Choroid plexus epithelial cell (primary cell): ENCODE measurements at regions not wholly inside any gene's neighbourhood (a gene's known extent, or its start where the extent isn't known, plus 50 kb on each side); places are given as distances from the start of the nearest gene placed in this dataset.

Source experiments
- DNase-seq: peaks from one replicate; pipeline ENCODE4 v3.0.0-alpha.2; 2010; ENCODE audit warnings: low read depth
- H3K4me3 ChIP-seq: 2 replicates; pipeline ENCODE4 v1.5.1; 2011; ENCODE audit warnings: low read depth, mild to moderate bottlenecking, control low read depth, low read length, moderate library complexity
- TF ChIP-seq, protein P1 (sequence below): conservative IDR thresholded peaks from 2 replicates; pipeline ENCODE4 v1.5.1; 2011; ENCODE audit warnings: low read depth, mild to moderate bottlenecking, control low read depth, inconsistent platforms, low read length, moderate library complexity

DNA sequence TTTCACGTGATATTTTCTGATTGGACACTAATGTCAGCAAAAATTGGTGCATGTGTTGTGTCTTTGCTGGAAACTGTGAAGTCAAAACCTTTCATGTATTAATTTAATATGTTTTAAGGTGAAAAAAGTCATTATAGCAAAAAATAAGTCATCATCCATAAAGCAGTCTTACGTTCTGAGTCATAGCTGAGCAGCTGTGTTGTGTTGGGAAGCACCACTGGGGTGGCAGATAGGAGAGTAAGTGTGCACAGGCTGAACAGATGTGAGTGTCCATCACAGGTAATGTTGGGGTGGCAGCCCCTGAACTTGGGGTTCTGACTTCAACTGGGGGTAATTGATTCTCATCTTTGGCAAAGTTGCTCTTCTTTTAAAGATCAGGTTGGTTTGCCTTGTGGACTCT lies 156.8 kb downstream of the NXNL2 start:
- DNase-seq: peak; percentile 75
- TF ChIP-seq, protein P1, sequence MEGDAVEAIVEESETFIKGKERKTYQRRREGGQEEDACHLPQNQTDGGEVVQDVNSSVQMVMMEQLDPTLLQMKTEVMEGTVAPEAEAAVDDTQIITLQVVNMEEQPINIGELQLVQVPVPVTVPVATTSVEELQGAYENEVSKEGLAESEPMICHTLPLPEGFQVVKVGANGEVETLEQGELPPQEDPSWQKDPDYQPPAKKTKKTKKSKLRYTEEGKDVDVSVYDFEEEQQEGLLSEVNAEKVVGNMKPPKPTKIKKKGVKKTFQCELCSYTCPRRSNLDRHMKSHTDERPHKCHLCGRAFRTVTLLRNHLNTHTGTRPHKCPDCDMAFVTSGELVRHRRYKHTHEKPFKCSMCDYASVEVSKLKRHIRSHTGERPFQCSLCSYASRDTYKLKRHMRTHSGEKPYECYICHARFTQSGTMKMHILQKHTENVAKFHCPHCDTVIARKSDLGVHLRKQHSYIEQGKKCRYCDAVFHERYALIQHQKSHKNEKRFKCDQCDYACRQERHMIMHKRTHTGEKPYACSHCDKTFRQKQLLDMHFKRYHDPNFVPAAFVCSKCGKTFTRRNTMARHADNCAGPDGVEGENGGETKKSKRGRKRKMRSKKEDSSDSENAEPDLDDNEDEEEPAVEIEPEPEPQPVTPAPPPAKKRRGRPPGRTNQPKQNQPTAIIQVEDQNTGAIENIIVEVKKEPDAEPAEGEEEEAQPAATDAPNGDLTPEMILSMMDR: no peak

GRCh38 chr9:88692827-88693226 lies 157.8 kb downstream of the NXNL2 start:
- TF ChIP-seq, protein P1: no peak

More for the DNA sequence above, 156.8 kb downstream of the NXNL2 start:
- H3K4me3 ChIP-seq: no peak overlapping the region

GRCh38 chr9:88694625-88695024 lies 159.6 kb downstream of the NXNL2 start:
- TF ChIP-seq, protein P1: no peak
- H3K4me3 ChIP-seq: no peak overlapping the region
- DNase-seq: peak; percentile 60

More at GRCh38 chr9:88692827-88693226, 157.8 kb downstream of the NXNL2 start:
- H3K4me3 ChIP-seq: no peak overlapping the region
- DNase-seq: no peak

GRCh38 chr9:88696501-88696900 lies 161.5 kb downstream of the NXNL2 start:
- no peak for DNase-seq
- no peak overlapping the region for H3K4me3 ChIP-seq
- TF ChIP-seq, protein P1: no peak

DNA sequence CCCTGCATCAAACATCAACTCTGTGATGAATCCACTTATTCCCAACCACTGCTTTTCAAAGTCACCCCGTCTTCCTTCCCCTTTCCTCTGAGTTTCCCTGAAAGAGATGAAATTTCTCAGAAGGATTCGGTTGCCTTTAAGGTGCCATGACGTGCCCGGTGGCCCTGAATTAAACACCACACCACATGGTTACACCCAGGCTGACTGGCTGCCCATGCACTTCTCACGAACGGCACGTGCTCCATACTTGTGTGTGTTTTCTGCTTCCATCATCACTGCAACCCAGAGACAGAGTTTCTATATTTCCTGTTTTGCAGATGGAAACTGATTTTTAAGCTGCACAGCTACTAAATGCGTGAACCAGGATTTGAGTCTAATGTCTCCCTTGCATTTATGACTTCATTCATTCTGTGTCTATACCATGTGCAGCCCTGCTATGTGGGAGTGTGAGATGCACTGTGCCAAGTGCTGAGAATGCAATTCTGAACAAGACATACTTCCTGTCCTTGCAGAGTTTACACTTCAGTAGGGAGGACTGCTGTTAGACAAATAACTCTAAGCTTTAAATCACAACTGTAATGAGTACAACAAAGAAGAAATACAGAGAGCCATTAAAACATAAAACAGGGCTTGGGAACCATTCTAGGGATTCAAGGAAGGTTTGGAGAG lies 162.9 kb downstream of the NXNL2 start:
- H3K4me3 ChIP-seq: no peak overlapping the region
- TF ChIP-seq, protein P1: no peak
- DNase-seq: peak; percentile 71

- no peak overlapping the region for H3K4me3 ChIP-seq
- TF ChIP-seq, protein P1: no peak
- DNase-seq: no peak
These were observed 168.0 kb downstream of the NXNL2 start for GRCh38 chr9:88702985-88703384.
